Keratinocyte (primary cell): ENCODE measurements at regions not wholly inside any gene's neighbourhood (a gene's known extent, or its start where the extent isn't known, plus 50 kb on each side); places are given as distances from the start of the nearest gene placed in this dataset.

ENCODE experiments used
- DNase-seq: peaks from one replicate; pipeline ENCODE4 v3.0.0-alpha.2; 2011; ENCODE audit warnings: low read depth, missing footprints, low spot score
- FAIRE-seq: peaks from 2 replicates; lab custom pipeline; 2011; peaks lifted over from hg19 to GRCh38; lab: Jason Lieb, UNC
- H2AFZ ChIP-seq: 2 replicates; pipeline ENCODE4 v1.6.0; 2012; ENCODE audit warnings: low read length, control low read depth, inconsistent platforms; ENCODE audit not compliant: control insufficient read depth
- H3K27ac ChIP-seq: 2 replicates; pipeline ENCODE4 v1.5.1; 2011; ENCODE audit warnings: low read length; ENCODE audit not compliant: control insufficient read depth, insufficient read depth
- H3K27me3 ChIP-seq: 3 replicates; pipeline ENCODE4 v1.6.0; 2011; ENCODE audit warnings: low read length; ENCODE audit not compliant: control insufficient read depth, insufficient read depth; ENCODE audit errors: extremely low read depth
- H3K36me3 ChIP-seq, 2 experiments: 2 replicates in 1 of 2; 3 replicates in 1 of 2; pipeline ENCODE4 v1.5.1; 2011; ENCODE audit warnings: low read length in 2 of 2, mild to moderate bottlenecking in 1 of 2; ENCODE audit not compliant: control insufficient read depth in 2 of 2, insufficient read depth in 2 of 2; ENCODE audit errors: extremely low read depth in 1 of 2
- H3K4me1 ChIP-seq: 3 replicates; pipeline ENCODE4 v1.5.1; 2011; ENCODE audit warnings: low read length; ENCODE audit not compliant: control insufficient read depth, insufficient read depth; ENCODE audit errors: extremely low read depth
- H3K4me2 ChIP-seq: 3 replicates; pipeline ENCODE4 v1.6.0; 2011; ENCODE audit warnings: low read depth, low read length; ENCODE audit not compliant: control insufficient read depth, insufficient read depth; ENCODE audit errors: extremely low read depth
- H3K4me3 ChIP-seq, 3 experiments: fragments of 200-600 bp in 1 of 3; sonication (generic) in 1 of 3; 2 replicates in 2 of 3; 3 replicates in 1 of 3; pipeline ENCODE4 v1.5.1; 2011 to 2016; ENCODE audit warnings: low read length in 3 of 3, mild to moderate bottlenecking in 3 of 3, control low read depth in 2 of 3, inconsistent platforms in 1 of 3, low read depth in 1 of 3, mixed read lengths in 1 of 3, mixed run types in 1 of 3, moderate library complexity in 1 of 3; ENCODE audit not compliant: control insufficient read depth in 2 of 3, insufficient read depth in 2 of 3; ENCODE audit errors: extremely low read depth in 1 of 3
- H3K79me2 ChIP-seq: 2 replicates; pipeline ENCODE4 v1.6.0; 2012; ENCODE audit warnings: low read length; ENCODE audit not compliant: control insufficient read depth, insufficient read depth
- H3K9ac ChIP-seq: 3 replicates; pipeline ENCODE4 v1.6.0; 2011; ENCODE audit warnings: low read length; ENCODE audit not compliant: control insufficient read depth, insufficient read depth; ENCODE audit errors: extremely low read depth
- H3K9me1 ChIP-seq: 3 replicates; pipeline ENCODE4 v1.6.0; 2011; ENCODE audit warnings: low read length; ENCODE audit not compliant: control insufficient read depth, insufficient read depth; ENCODE audit errors: extremely low read depth
- H3K9me3 ChIP-seq: 2 replicates; pipeline ENCODE4 v1.5.1; 2012; ENCODE audit warnings: low read depth, low read length; ENCODE audit not compliant: control insufficient read depth
- H4K20me1 ChIP-seq: 3 replicates; pipeline ENCODE4 v1.6.0; 2011; ENCODE audit warnings: low read length; ENCODE audit not compliant: control insufficient read depth, insufficient read depth; ENCODE audit errors: extremely low read depth
- CTCF ChIP-seq, 3 experiments: IDR thresholded peaks in 1 of 3; conservative IDR thresholded peaks in 1 of 3; optimal IDR thresholded peaks in 1 of 3; 2 replicates in 2 of 3; 3 replicates in 1 of 3; pipeline versions ENCODE3 to v1.5.1; 2011; ENCODE audit warnings: low read length in 3 of 3, mild to moderate bottlenecking in 3 of 3, moderate library complexity in 2 of 3, control low read depth in 1 of 3, inconsistent platforms in 1 of 3; ENCODE audit not compliant: insufficient read depth in 2 of 3; ENCODE audit errors: extremely low read depth in 1 of 3
- EZH2 ChIP-seq: IDR thresholded peaks from one replicate; pipeline ENCODE4 v1.6.1; 2012; ENCODE audit warnings: inconsistent platforms, mild to moderate bottlenecking, low read length, moderate library complexity
- dilution Hi-C: fragments of 300-500 bp; cut with MboI; formaldehyde crosslinking; loops from one replicate; pipeline ENCODE4 v1.7.0; 2020; ENCODE audit warnings: low sequenced_read_pairs; ENCODE audit not compliant: extremely low pct_ligation_motif_present

- no peaks in the 10 kb centered on the region for H3K36me3 ChIP-seq
- H3K9me1 ChIP-seq, result no peaks in the 10 kb centered on the region
- no peak overlapping the region for H3K4me2 ChIP-seq
- H3K4me1 ChIP-seq, result no peaks in the 10 kb centered on the region
- H3K27me3 ChIP-seq, result no peaks in the 10 kb centered on the region
- TF ChIP-seq CTCF (optimal IDR thresholded peaks at IDR 0.05 in 1 of 3, IDR thresholded peaks at IDR 0.05 in 1 of 3, conservative IDR thresholded peaks at IDR 0.05 in 1 of 3; ENCODE audit: extremely low read depth in 1 of 3, insufficient read depth in 2 of 3, low read length in 3 of 3) (no peak), EZH2 (no peak)
- H3K4me3 ChIP-seq, result no peak overlapping the region
- DNase-seq, result no peak
- H4K20me1 ChIP-seq, result no peaks in the 10 kb centered on the region
- H3K79me2 ChIP-seq, result no peaks in the 10 kb centered on the region
- H3K9ac ChIP-seq, result no peak overlapping the region
- dilution Hi-C loops, result no loop called here
- no peaks in the 10 kb centered on the region for H3K9me3 ChIP-seq
- H3K27ac ChIP-seq, result no peak overlapping the region
- FAIRE-seq, result no peak
- no peak overlapping the region for H2AFZ ChIP-seq
Observed at GRCh38 chr7:91811236-91811635, 69.3 kb downstream of the MTERF1 start.

GRCh38 chr7:91811641-91812040, 68.9 kb downstream of the MTERF1 start:
- FAIRE-seq (no peak), DNase-seq (no peak)
- Histone ChIP-seq H3K9me1 (no peaks in the 10 kb centered on the region), H3K36me3 (no peaks in the 10 kb centered on the region), H3K4me2 (no peak overlapping the region), H3K4me1 (no peaks in the 10 kb centered on the region), H2AFZ (no peak overlapping the region), H4K20me1 (no peaks in the 10 kb centered on the region), H3K27ac (no peak overlapping the region), H3K79me2 (no peaks in the 10 kb centered on the region), H3K27me3 (no peaks in the 10 kb centered on the region), H3K9ac (no peak overlapping the region), H3K4me3 (no peak overlapping the region), H3K9me3 (no peaks in the 10 kb centered on the region)
- TF ChIP-seq CTCF (optimal IDR thresholded peaks at IDR 0.05 in 1 of 3, IDR thresholded peaks at IDR 0.05 in 1 of 3, conservative IDR thresholded peaks at IDR 0.05 in 1 of 3; ENCODE audit: extremely low read depth in 1 of 3, insufficient read depth in 2 of 3, low read length in 3 of 3) (no peak), EZH2 (no peak)
- dilution Hi-C loops, result no loop called here
